ENCODE measurements at regions not wholly inside any gene's neighbourhood (a gene's known extent, or its start where the extent isn't known, plus 50 kb on each side); places are given as distances from the start of the nearest gene placed in this dataset.
"Not testable (repeated sequence)": the region's sequence is repeated elsewhere in the genome, so short reads cannot be mapped to it uniquely, and the experiment has no call there.

- Histone ChIP-seq H3K4me3 (no peak overlapping the region), H2AFZ (ENCODE audit: control insufficient read depth, low read depth, low read length) (no peak overlapping the region), H3K79me2 (ENCODE audit: control insufficient read depth, insufficient read depth, low read length) (no peaks in the 10 kb centered on the region), H3K4me1 (ENCODE audit: control insufficient read depth, insufficient read depth, low read length) (no peaks in the 10 kb centered on the region), H4K20me1 (ENCODE audit: control insufficient read depth, insufficient read depth) (no peaks in the 10 kb centered on the region), H3K9me3 (replicated peaks; ENCODE audit: control insufficient read depth, insufficient read depth, low read length) (no peaks in the 10 kb centered on the region), H3K9ac (ENCODE audit: control insufficient read depth, insufficient read depth, low read length) (no peak overlapping the region), H3K27ac (ENCODE audit: control insufficient read depth, insufficient read depth) (no peak overlapping the region), H3K27me3 (replicated peaks in 1 of 2; ENCODE audit: control insufficient read depth in 2 of 2, insufficient read depth in 2 of 2, low read length in 1 of 2) (no peaks in the 10 kb centered on the region), H3K36me3 (ENCODE audit: control insufficient read depth in 2 of 2, insufficient read depth in 2 of 2, low read length in 1 of 2) (no peaks in the 10 kb centered on the region), H3K4me2 (ENCODE audit: control insufficient read depth, insufficient read depth) (no peak overlapping the region)
- ChIA-PET RAD21 (ENCODE audit: unreplicated experiment) (no interaction called here), SMC1A (ENCODE audit: uncharacterized antibody, unreplicated experiment) (no interaction called here), POLR2A (no interaction called here), CTCF (no interaction called here)
- no peak for TF ChIP-seq DPF2 (IDR thresholded peaks at IDR 0.05)
- TF ChIP-seq NRF1 (conservative IDR thresholded peaks at IDR 0.05; ENCODE audit: low read depth, low read length) = no peak
- TF ChIP-seq, protein P1, sequence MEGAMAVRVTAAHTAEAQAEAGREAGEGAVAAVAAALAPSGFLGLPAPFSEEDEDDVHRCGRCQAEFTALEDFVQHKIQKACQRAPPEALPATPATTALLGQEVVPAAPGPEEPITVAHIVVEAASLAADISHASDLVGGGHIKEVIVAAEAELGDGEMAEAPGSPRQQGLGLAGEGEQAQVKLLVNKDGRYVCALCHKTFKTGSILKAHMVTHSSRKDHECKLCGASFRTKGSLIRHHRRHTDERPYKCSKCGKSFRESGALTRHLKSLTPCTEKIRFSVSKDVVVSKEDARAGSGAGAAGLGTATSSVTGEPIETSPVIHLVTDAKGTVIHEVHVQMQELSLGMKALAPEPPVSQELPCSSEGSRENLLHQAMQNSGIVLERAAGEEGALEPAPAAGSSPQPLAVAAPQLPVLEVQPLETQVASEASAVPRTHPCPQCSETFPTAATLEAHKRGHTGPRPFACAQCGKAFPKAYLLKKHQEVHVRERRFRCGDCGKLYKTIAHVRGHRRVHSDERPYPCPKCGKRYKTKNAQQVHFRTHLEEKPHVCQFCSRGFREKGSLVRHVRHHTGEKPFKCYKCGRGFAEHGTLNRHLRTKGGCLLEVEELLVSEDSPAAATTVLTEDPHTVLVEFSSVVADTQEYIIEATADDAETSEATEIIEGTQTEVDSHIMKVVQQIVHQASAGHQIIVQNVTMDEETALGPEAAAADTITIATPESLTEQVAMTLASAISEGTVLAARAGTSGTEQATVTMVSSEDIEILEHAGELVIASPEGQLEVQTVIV (IDR thresholded peaks at IDR 0.05; ENCODE audit: borderline replicate concordance, partially characterized antibody) = no peak
- TF ChIP-seq, protein P2, sequence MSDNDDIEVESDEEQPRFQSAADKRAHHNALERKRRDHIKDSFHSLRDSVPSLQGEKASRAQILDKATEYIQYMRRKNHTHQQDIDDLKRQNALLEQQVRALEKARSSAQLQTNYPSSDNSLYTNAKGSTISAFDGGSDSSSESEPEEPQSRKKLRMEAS (IDR thresholded peaks at IDR 0.05; ENCODE audit: low read depth, low read length) = no peak
- no peak for TF ChIP-seq RB1 (IDR thresholded peaks at IDR 0.05; ENCODE audit: borderline replicate concordance)
- TF ChIP-seq HDAC6 (IDR thresholded peaks at IDR 0.05; ENCODE audit: unreplicated experiment) = no peak
- no peak for TF ChIP-seq NR2C1 (IDR thresholded peaks at IDR 0.05)
- no peak for TF ChIP-seq CBFB (IDR thresholded peaks at IDR 0.05; ENCODE audit: low read depth)
- DNase-seq (ENCODE audit: low read depth, low spot score) (no peak), ATAC-seq (no peak), FAIRE-seq (no peak)
- in situ Hi-C loops (cut with MboI) (no loop called here), intact Hi-C loops (cut with micrococcal nuclease; ENCODE audit: unreplicated experiment) (no loop called here)
- WGBS (ENCODE audit: insufficient coverage, insufficient replicate concordance, low lambda C conversion rate, missing lambda C conversion rate) = 0% methylated on average over 4 of the region's 4 CpGs
- BruUV-seq (replicated peaks) = no TSS peak
Measured at GRCh38 chr1:195723796-195724194, 884.4 kb downstream of the KCNT2 start.

DNA sequence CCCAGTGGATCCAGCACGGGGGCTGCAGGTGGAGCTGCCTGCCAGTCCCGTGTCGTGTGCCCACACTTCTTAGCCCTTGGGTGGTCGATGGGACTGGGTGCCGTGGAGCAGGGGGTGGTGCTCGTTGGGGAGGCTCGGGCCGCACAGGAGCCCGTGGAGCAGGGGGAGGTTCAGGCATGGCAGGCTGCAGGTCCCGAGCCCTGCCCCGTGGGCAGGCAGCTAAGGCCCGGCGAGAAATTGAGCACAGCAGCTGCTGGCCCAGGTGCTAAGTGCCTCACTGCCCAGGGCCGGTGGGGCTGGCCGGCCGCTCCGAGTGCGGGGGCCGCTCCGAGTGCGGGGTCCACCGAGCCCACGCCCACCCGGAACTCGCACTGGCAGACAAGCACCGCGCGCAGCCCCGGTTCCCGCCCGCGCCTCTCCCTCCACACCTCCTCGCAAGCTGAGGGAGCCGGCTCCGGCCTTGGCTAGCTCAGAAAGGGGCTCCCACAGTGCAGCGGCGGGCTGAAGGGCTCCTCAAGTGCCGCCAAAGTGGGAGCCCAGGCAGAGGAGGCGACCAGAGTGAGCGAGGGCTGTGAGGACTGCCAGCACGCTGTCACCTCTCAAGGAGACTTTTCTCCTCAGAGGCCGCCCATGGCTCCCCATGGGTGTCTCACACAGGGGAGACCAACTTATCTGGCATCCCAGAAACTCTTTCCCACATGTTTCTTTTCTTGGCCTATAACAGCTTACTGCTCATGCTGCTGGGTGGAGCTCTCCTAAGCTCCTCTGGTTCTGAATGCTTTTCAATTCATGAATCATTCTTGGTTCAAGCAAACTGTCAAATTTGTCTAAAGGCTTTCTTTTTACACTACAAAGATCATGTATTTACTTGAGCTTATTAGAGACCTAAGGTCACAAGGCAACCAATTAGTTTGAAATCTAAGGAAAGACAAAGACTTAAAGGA, 885.1 kb downstream of the KCNT2 start:
- H3K4me3 ChIP-seq; FAIRE-seq; ATAC-seq; intact Hi-C loops (cut with micrococcal nuclease; ENCODE audit: unreplicated experiment); in situ Hi-C loops (cut with MboI); SMC1A ChIA-PET (ENCODE audit: uncharacterized antibody, unreplicated experiment); H4K20me1 ChIP-seq (ENCODE audit: control insufficient read depth, insufficient read depth); H3K9me3 ChIP-seq (replicated peaks; ENCODE audit: control insufficient read depth, insufficient read depth, low read length); H3K27me3 ChIP-seq (replicated peaks in 1 of 2; ENCODE audit: control insufficient read depth in 2 of 2, insufficient read depth in 2 of 2, low read length in 1 of 2); POLR2A ChIA-PET; DNase-seq (ENCODE audit: low read depth, low spot score); H3K36me3 ChIP-seq (ENCODE audit: control insufficient read depth in 2 of 2, insufficient read depth in 2 of 2, low read length in 1 of 2); BruUV-seq (replicated peaks); H3K4me2 ChIP-seq (ENCODE audit: control insufficient read depth, insufficient read depth); CTCF ChIA-PET; H3K79me2 ChIP-seq (ENCODE audit: control insufficient read depth, insufficient read depth, low read length); H3K9ac ChIP-seq (ENCODE audit: control insufficient read depth, insufficient read depth, low read length); RAD21 ChIA-PET (ENCODE audit: unreplicated experiment); H3K4me1 ChIP-seq (ENCODE audit: control insufficient read depth, insufficient read depth, low read length); H2AFZ ChIP-seq (ENCODE audit: control insufficient read depth, low read depth, low read length); H3K27ac ChIP-seq (ENCODE audit: control insufficient read depth, insufficient read depth): not testable (repeated sequence)
- 36% methylated on average over 18 of the region's 42 CpGs for WGBS (ENCODE audit: insufficient coverage, insufficient replicate concordance, low lambda C conversion rate, missing lambda C conversion rate)
